Stomach (tissue), 4 donors: ENCODE measurements at regions not wholly inside any gene's neighbourhood (a gene's known extent, or its start where the extent isn't known, plus 50 kb on each side); places are given as distances from the start of the nearest gene placed in this dataset.

Source experiments
- CTCF ChIP-seq, 7 experiments: fragments of 450-650 bp in 4 of 7; fragments of 200-600 bp in 3 of 7; sonication (generic) in 3 of 7; IDR thresholded peaks; one replicate each; pipeline ENCODE4 v1.5.1; 2016 to 2019; ENCODE audit warnings: antibody characterized with exemption in 7 of 7, control low read depth in 2 of 7, mild to moderate bottlenecking in 1 of 7
- POLR2A ChIP-seq, 4 donors: fragments of 450-650 bp; IDR thresholded peaks; one replicate each; pipeline ENCODE4 v1.6.1; 2016; ENCODE audit warnings: antibody characterized with exemption in 4 of 4, control low read depth in 2 of 4, mild to moderate bottlenecking in 1 of 4, moderate library complexity in 1 of 4
- POLR2AphosphoS5 ChIP-seq, 3 donors: sonication (generic); formaldehyde crosslinking; IDR thresholded peaks; one replicate each; pipeline ENCODE4 v1.6.1; 2016; ENCODE audit warnings: antibody characterized with exemption in 3 of 3

GRCh38 chr15:95804484-95804883, 526.0 kb upstream of the NR2F2 start:
- TF ChIP-seq POLR2A (IDR thresholded peaks at IDR 0.05) (no peak), POLR2AphosphoS5 (IDR thresholded peaks at IDR 0.05) (no peak), CTCF (IDR thresholded peaks at IDR 0.05) (no peak)
